A549 (cell line): ENCODE measurements at regions not wholly inside any gene's neighbourhood (a gene's known extent, or its start where the extent isn't known, plus 50 kb on each side); places are given as distances from the start of the nearest gene placed in this dataset.

Source experiments
- ATAC-seq, 2 experiments: fragments of 200-7000 bp in 1 of 2; fragments of >200 bp in 1 of 2; cut with Nextera tagmentation in 1 of 2; cut with Tn5 transposase in 1 of 2; 3 replicates each; pipeline versions ENCODE4 v1.8.0 to v1.9.1; 2018 to 2020; ENCODE audit warnings: mild to moderate bottlenecking in 1 of 2, moderate library complexity in 1 of 2
- CTCF ChIA-PET: fragments of 300-600 bp; sonication (Branson Sonifier 250); formaldehyde crosslinking; extraction: SDS; loops from one replicate; lab custom pipeline; 2021; ENCODE audit warnings: antibody characterized with exemption, inconsistent platforms; lab: Yijun Ruan, JAX
- POLR2A ChIA-PET: fragments of 350-600 bp; formaldehyde crosslinking; extraction: SDS; loops from one replicate; lab custom pipeline; 2021; ENCODE audit warnings: antibody characterized with exemption, inconsistent platforms; lab: Yijun Ruan, JAX
- DNase-seq, 2 experiments: peaks; one replicate each; pipeline versions ENCODE4 v3.0.0 to v3.0.0-alpha.2; 2011 to 2016; ENCODE audit warnings: low read depth in 1 of 2, low spot score in 1 of 2
- FAIRE-seq: peaks from 2 replicates; lab custom pipeline; 2011; peaks lifted over from hg19 to GRCh38; lab: Jason Lieb, UNC
- H3K27ac ChIP-seq, 2 experiments: fragments of >200 bp; sonication (Bioruptor Twin); formaldehyde crosslinking; 3 replicates each; pipeline ENCODE4 v1.5.1; 2016 to 2017
- H3K4me1 ChIP-seq: fragments of >200 bp; sonication (Bioruptor Twin); formaldehyde crosslinking; 3 replicates; pipeline ENCODE4 v1.6.1; 2016
- H3K4me2 ChIP-seq: fragments of >200 bp; sonication (Bioruptor Twin); formaldehyde crosslinking; 3 replicates; pipeline ENCODE4 v1.6.1; 2016
- H3K4me3 ChIP-seq: fragments of >200 bp; sonication (Bioruptor Twin); formaldehyde crosslinking; 3 replicates; pipeline ENCODE4 v1.5.1; 2016
- H3K9me3 ChIP-seq: fragments of >200 bp; sonication (Bioruptor Twin); formaldehyde crosslinking; 3 replicates; pipeline ENCODE4 v1.6.1; 2016
- CBX8 ChIP-seq: fragments of 200-600 bp; sonication (generic); IDR thresholded peaks from 2 replicates; pipeline ENCODE4 v1.6.1; 2016
- CHD4 ChIP-seq: fragments of 200-600 bp; sonication (generic); IDR thresholded peaks from 2 replicates; pipeline ENCODE4 v1.6.1; 2016; ENCODE audit warnings: antibody characterized with exemption, mild to moderate bottlenecking, borderline replicate concordance
- CTCF ChIP-seq: fragments of >200 bp; sonication (Bioruptor Twin); formaldehyde crosslinking; IDR thresholded peaks from 3 replicates; pipeline ENCODE4 v1.5.1; 2016
- EHF ChIP-seq: fragments of 250-450 bp; sonication (Bioruptor Pico); IDR thresholded peaks from 2 replicates; pipeline ENCODE4 v1.5.0; 2020; ENCODE audit warnings: mild to moderate bottlenecking
- EP300 ChIP-seq, 2 experiments: fragments of >200 bp; sonication (Bioruptor Twin); formaldehyde crosslinking; IDR thresholded peaks; 2 replicates in 1 of 2; 3 replicates in 1 of 2; pipeline ENCODE4 v1.6.1; 2016 to 2017
- ESRRA ChIP-seq: fragments of 150-350 bp; IDR thresholded peaks from 2 replicates; pipeline ENCODE4 v1.6.1; 2014; ENCODE audit warnings: mild to moderate bottlenecking, low read length, borderline replicate concordance
- FOSB ChIP-seq: fragments of 250-450 bp; sonication (Bioruptor Pico); IDR thresholded peaks from 2 replicates; pipeline ENCODE4 v1.5.0; 2020; ENCODE audit warnings: mild to moderate bottlenecking, moderate library complexity
- FOXS1 ChIP-seq: fragments of 250-450 bp; sonication (Bioruptor Pico); IDR thresholded peaks from 2 replicates; pipeline ENCODE4 v1.5.0; 2020; ENCODE audit warnings: mild to moderate bottlenecking, moderate library complexity
- HEYL ChIP-seq: fragments of 250-450 bp; sonication (Bioruptor Pico); IDR thresholded peaks from 2 replicates; pipeline ENCODE4 v1.8.0; 2021; ENCODE audit warnings: mild to moderate bottlenecking, moderate library complexity
- HMGXB4 ChIP-seq: fragments of 250-450 bp; sonication (Bioruptor Pico); IDR thresholded peaks from 2 replicates; pipeline ENCODE4 v1.5.0; 2021; ENCODE audit warnings: mild to moderate bottlenecking, moderate library complexity, borderline replicate concordance
- JUN ChIP-seq, 2 experiments: fragments of >200 bp; sonication (Bioruptor Twin); formaldehyde crosslinking; IDR thresholded peaks; 2 replicates in 1 of 2; 3 replicates in 1 of 2; pipeline ENCODE4 v1.6.1; 2016 to 2017
- JUNB ChIP-seq: fragments of >200 bp; sonication (Bioruptor Twin); formaldehyde crosslinking; IDR thresholded peaks from 2 replicates; pipeline ENCODE4 v1.6.1; 2016
- MAX ChIP-seq: IDR thresholded peaks from 2 replicates; pipeline ENCODE4 v1.6.1; 2012
- NR3C1 ChIP-seq: fragments of >200 bp; sonication (Bioruptor Twin); formaldehyde crosslinking; IDR thresholded peaks from 3 replicates; pipeline ENCODE4 v1.6.1; 2017
- PBX3 ChIP-seq: IDR thresholded peaks from 2 replicates; pipeline ENCODE4 v1.6.1; 2012
- POLR2A ChIP-seq: IDR thresholded peaks from 2 replicates; pipeline ENCODE4 v1.6.1; 2012; ENCODE audit warnings: mild to moderate bottlenecking, low read length
- POLR2AphosphoS2 ChIP-seq: conservative IDR thresholded peaks from 2 replicates; pipeline ENCODE4 v1.6.1; 2012; ENCODE audit warnings: low read length, improper control_type of control experiment, inconsistent platforms
- RCOR1 ChIP-seq: fragments of 150-350 bp; IDR thresholded peaks from 2 replicates; pipeline ENCODE4 v1.6.1; 2014; ENCODE audit warnings: antibody characterized with exemption, low read length, low read depth
- RNF2 ChIP-seq: fragments of 200-600 bp; sonication (generic); IDR thresholded peaks from 2 replicates; pipeline ENCODE4 v1.6.1; 2016; ENCODE audit warnings: low read depth, mild to moderate bottlenecking, antibody characterized with exemption, moderate library complexity, borderline replicate concordance
- SREBF2 ChIP-seq: fragments of 450-650 bp; IDR thresholded peaks from 2 replicates; pipeline ENCODE4 v1.6.1; 2014; ENCODE audit warnings: mild to moderate bottlenecking, moderate library complexity
- TP53 ChIP-seq: fragments of 250-450 bp; sonication (Bioruptor Pico); IDR thresholded peaks from 2 replicates; pipeline ENCODE4 v1.5.0; 2021; ENCODE audit warnings: mild to moderate bottlenecking, moderate library complexity
- USF2 ChIP-seq: fragments of 450-650 bp; IDR thresholded peaks from 2 replicates; pipeline ENCODE4 v1.6.1; 2014; ENCODE audit warnings: antibody characterized with exemption
- ZC3H11A ChIP-seq: fragments of 450-650 bp; IDR thresholded peaks from 2 replicates; pipeline ENCODE4 v1.6.1; 2014; ENCODE audit warnings: antibody characterized with exemption, mild to moderate bottlenecking
- ZFP36 ChIP-seq: fragments of 450-650 bp; IDR thresholded peaks from 2 replicates; pipeline ENCODE4 v1.6.1; 2014; ENCODE audit warnings: borderline replicate concordance; ENCODE audit not compliant: partially characterized antibody
- WGBS: methylation state at CpG from one replicate; pipeline ENCODE4 v1.1.6; 2017; ENCODE audit errors: missing lambda C conversion rate; 5-methylcytosine and 5-hydroxymethylcytosine counted together

GRCh38 chr6:139701695-139702094 is 327.2 kb upstream of the CITED2 start:
- Histone ChIP-seq H3K9me3 (0 out of 3 replicates have a peak, but pooled peaks cover 7% of the 10 kb centered on the region), H3K4me1 (0 out of 3 replicates have a peak, but pooled peaks cover 3% of the 10 kb centered on the region), H3K4me3 (no peak overlapping the region), H3K27ac (no peak overlapping the region)
- ATAC-seq (no peak), DNase-seq (no peak)
- WGBS, result 77% methylated on average over 4 of the region's 4 CpGs
- CTCF ChIA-PET, result no interaction called here
- TF ChIP-seq ESRRA, result no peak
- TF ChIP-seq FOXS1, result no peak
- no peak for TF ChIP-seq EP300 (IDR thresholded peaks at IDR 0.05)
- no peak for TF ChIP-seq CTCF
- no peak for TF ChIP-seq JUNB
- TF ChIP-seq, all 56 proteins: peak for 0
- H3K4me2 ChIP-seq, result no peak overlapping the region
- POLR2A ChIA-PET, result no interaction called here
- FAIRE-seq, result no peak

- 0 out of 3 replicates have a peak, but pooled peaks cover 3% of the 10 kb centered on the region for H3K4me1 ChIP-seq
- H3K27ac ChIP-seq, result no peak overlapping the region
- CTCF ChIA-PET, result no interaction called here
- TF ChIP-seq HEYL (CRISPR knock-in tag) (no peak), USF2 (no peak), HMGXB4 (CRISPR knock-in tag) (no peak), SREBF2 (no peak), JUN (IDR thresholded peaks at IDR 0.05) (no peak), EHF (CRISPR knock-in tag) (no peak), MAX (no peak), RCOR1 (no peak), PBX3 (no peak), RNF2 (no peak), POLR2AphosphoS2 (no peak), FOSB (CRISPR knock-in tag) (no peak), CBX8 (no peak), EP300 (IDR thresholded peaks at IDR 0.05) (no peak), POLR2A (no peak), ZFP36 (no peak), ZC3H11A (no peak), TP53 (no peak), NR3C1 (no peak), CHD4 (no peak)
- DNase-seq (no peak), FAIRE-seq (no peak), ATAC-seq (no peak)
- H3K4me3 ChIP-seq, result no peak overlapping the region
- 70% methylated on average over 1 of the region's 1 CpG for WGBS
- POLR2A ChIA-PET, result no interaction called here
- H3K4me2 ChIP-seq, result no peak overlapping the region
- H3K9me3 ChIP-seq, result 0 out of 3 replicates have a peak, but pooled peaks cover 7% of the 10 kb centered on the region
Observed at GRCh38 chr6:139701003-139701402, 326.6 kb upstream of the CITED2 start.
